ENCODE measurements at regions not wholly inside any gene's neighbourhood (a gene's known extent, or its start where the extent isn't known, plus 50 kb on each side); places are given as distances from the start of the nearest gene placed in this dataset.
A peak's percentile ranks its signal among the peaks of the same experiment; 100 is the strongest.

GRCh38 chr14:34103176-34103575 lies 152.3 kb upstream of the EGLN3 start:
- intact Hi-C loops (cut with micrococcal nuclease), result no loop called here
- Histone ChIP-seq H3K36me3 (no peaks in the 10 kb centered on the region), H3K27ac (replicated peaks) (no peak overlapping the region), H3K4me3 (no peak overlapping the region), H3K27me3 (ENCODE audit: low read depth) (no peaks in the 10 kb centered on the region), H3K4me1 (peaks cover 31% of the 10 kb centered on the region), H3K9me3 (replicated peaks) (no peaks in the 10 kb centered on the region)
- DNase-seq, result no peak
- no peak for TF ChIP-seq CTCF (IDR thresholded peaks at IDR 0.05; ENCODE audit: borderline replicate concordance)

- intact Hi-C loops (cut with micrococcal nuclease), result no loop called here
- no peak for DNase-seq
- no peak for TF ChIP-seq CTCF (IDR thresholded peaks at IDR 0.05; ENCODE audit: borderline replicate concordance)
- Histone ChIP-seq H3K4me3 (no peak overlapping the region), H3K27ac (replicated peaks) (no peak overlapping the region), H3K4me1 (peaks cover 19% of the 10 kb centered on the region), H3K9me3 (replicated peaks) (no peaks in the 10 kb centered on the region), H3K36me3 (no peaks in the 10 kb centered on the region), H3K27me3 (ENCODE audit: low read depth) (no peaks in the 10 kb centered on the region)
These were observed 148.8 kb upstream of the EGLN3 start for GRCh38 chr14:34099635-34100034.

- no peak overlapping the region for H3K4me3 ChIP-seq
- no peaks in the 10 kb centered on the region for H3K36me3 ChIP-seq
- H3K27me3 ChIP-seq (ENCODE audit: low read depth), result no peaks in the 10 kb centered on the region
- H3K9me3 ChIP-seq (replicated peaks), result no peaks in the 10 kb centered on the region
- DNase-seq, result no peak
- peaks cover 15% of the 10 kb centered on the region for H3K4me1 ChIP-seq
- no peak overlapping the region for H3K27ac ChIP-seq (replicated peaks)
- peak; percentile 23 for TF ChIP-seq CTCF (IDR thresholded peaks at IDR 0.05; ENCODE audit: borderline replicate concordance)
- intact Hi-C loops (cut with micrococcal nuclease), result no loop called here
These were observed 148.1 kb upstream of the EGLN3 start for GRCh38 chr14:34098985-34099349.

- Histone ChIP-seq H3K27ac (replicated peaks) (no peak overlapping the region), H3K27me3 (ENCODE audit: low read depth) (no peaks in the 10 kb centered on the region), H3K9me3 (replicated peaks) (no peaks in the 10 kb centered on the region), H3K4me3 (no peak overlapping the region), H3K4me1 (peaks cover 15% of the 10 kb centered on the region), H3K36me3 (no peaks in the 10 kb centered on the region)
- TF ChIP-seq CTCF (IDR thresholded peaks at IDR 0.05; ENCODE audit: borderline replicate concordance), result peak; percentile 72
- intact Hi-C loops (cut with micrococcal nuclease), result no loop called here
- DNase-seq, result no peak
These were observed 147.4 kb upstream of the EGLN3 start for GRCh38 chr14:34098045-34098984.

- no peak overlapping the region for H3K27ac ChIP-seq (replicated peaks)
- H3K4me1 ChIP-seq, result peaks cover 15% of the 10 kb centered on the region
- H3K9me3 ChIP-seq (replicated peaks), result no peaks in the 10 kb centered on the region
- no peak overlapping the region for H3K4me3 ChIP-seq
- no peak for TF ChIP-seq CTCF (IDR thresholded peaks at IDR 0.05; ENCODE audit: borderline replicate concordance)
- H3K36me3 ChIP-seq, result no peaks in the 10 kb centered on the region
- intact Hi-C loops (cut with micrococcal nuclease), result no loop called here
- no peak for DNase-seq
- H3K27me3 ChIP-seq (ENCODE audit: low read depth), result no peaks in the 10 kb centered on the region
These were observed 146.8 kb upstream of the EGLN3 start for GRCh38 chr14:34097644-34098043.

All from left ventricle myocardium inferior (tissue), 1 donor.